ENCODE measurements at regions not wholly inside any gene's neighbourhood (a gene's known extent, or its start where the extent isn't known, plus 50 kb on each side); places are given as distances from the start of the nearest gene placed in this dataset.

- Histone ChIP-seq H3K4me1 (ENCODE audit: control insufficient read depth in 1 of 2, insufficient read depth in 2 of 2, low read depth in 1 of 2, low read length in 1 of 2) (no peaks in the 10 kb centered on the region), H3K4me3 (ENCODE audit: low read depth in 2 of 2, low read length in 1 of 2) (no peak overlapping the region), H3K27me3 (ENCODE audit: insufficient read depth) (no peaks in the 10 kb centered on the region), H3K79me2 (ENCODE audit: insufficient read depth) (no peaks in the 10 kb centered on the region), H3K4me2 (no peak overlapping the region), H3K9me3 (no peaks in the 10 kb centered on the region), H4K20me1 (ENCODE audit: insufficient read depth) (no peaks in the 10 kb centered on the region), H3K9me2 (no peaks in the 10 kb centered on the region), H3K27ac (ENCODE audit: low read depth in 2 of 2, low read length in 1 of 2) (no peak overlapping the region), H3K36me3 (replicated peaks in 1 of 2; ENCODE audit: control insufficient read depth in 1 of 2, insufficient read depth in 2 of 2, low read length in 1 of 2) (no peaks in the 10 kb centered on the region), H3K9ac (no peak overlapping the region), H2AFZ (ENCODE audit: low read depth) (no peak overlapping the region), H3F3A (replicated peaks; ENCODE audit: insufficient read depth) (no peaks in the 10 kb centered on the region)
- WGBS (ENCODE audit: low lambda C conversion rate) = 6% methylated on average over 2 of the region's 2 CpGs
- CTCF ChIA-PET = interaction anchor here (0.7 kb wide), 1 partner anchor 153 kb away, joined by 3 read pairs; no protein-coding TSS in a partner anchor
- TF ChIP-seq RXRA (IDR thresholded peaks at IDR 0.05; ENCODE audit: borderline replicate concordance, low read depth) (no peak), MAX (IDR thresholded peaks at IDR 0.05; ENCODE audit: low read depth) (no peak), ELF1 (IDR thresholded peaks at IDR 0.05) (no peak), CTCF (IDR thresholded peaks at IDR 0.05) (no peak), PBX3 (IDR thresholded peaks at IDR 0.05) (no peak)
- DNase-seq = no peak
- POLR2A ChIA-PET = no interaction called here
Observed at GRCh38 chr12:98295681-98296080, 219.7 kb upstream of the TMPO start.

- Histone ChIP-seq H3K4me1 (ENCODE audit: control insufficient read depth in 1 of 2, insufficient read depth in 2 of 2, low read depth in 1 of 2, low read length in 1 of 2) (no peaks in the 10 kb centered on the region), H3K27ac (ENCODE audit: low read depth in 2 of 2, low read length in 1 of 2) (no peak overlapping the region), H3K9ac (no peak overlapping the region), H3K9me3 (no peaks in the 10 kb centered on the region), H3K79me2 (ENCODE audit: insufficient read depth) (no peaks in the 10 kb centered on the region), H3K4me3 (ENCODE audit: low read depth in 2 of 2, low read length in 1 of 2) (no peak overlapping the region), H2AFZ (ENCODE audit: low read depth) (no peak overlapping the region), H3F3A (replicated peaks; ENCODE audit: insufficient read depth) (no peaks in the 10 kb centered on the region), H3K9me2 (no peaks in the 10 kb centered on the region), H3K4me2 (no peak overlapping the region), H3K36me3 (replicated peaks in 1 of 2; ENCODE audit: control insufficient read depth in 1 of 2, insufficient read depth in 2 of 2, low read length in 1 of 2) (no peaks in the 10 kb centered on the region), H4K20me1 (ENCODE audit: insufficient read depth) (no peaks in the 10 kb centered on the region), H3K27me3 (ENCODE audit: insufficient read depth) (no peaks in the 10 kb centered on the region)
- TF ChIP-seq TAF1 (IDR thresholded peaks at IDR 0.05; ENCODE audit: borderline replicate concordance, low read depth, low read length) = no peak
- TF ChIP-seq EZH2phosphoT487 (IDR thresholded peaks at IDR 0.05; ENCODE audit: borderline replicate concordance, low read depth) = no peak
- no peak for TF ChIP-seq ELF1 (IDR thresholded peaks at IDR 0.05)
- TF ChIP-seq REST (IDR thresholded peaks at IDR 0.05; ENCODE audit: low read depth, low read length) = peak; percentile 90
- WGBS (ENCODE audit: low lambda C conversion rate) = 44% methylated on average over 6 of the region's 6 CpGs
- DNase-seq = no peak
- CTCF ChIA-PET = no interaction called here
- POLR2A ChIA-PET = no interaction called here
Observed at GRCh38 chr12:98296462-98297079, 218.8 kb upstream of the TMPO start.

All from SK-N-SH (cell line).